D341Med (cell line): ENCODE measurements at regions not wholly inside any gene's neighbourhood (a gene's known extent, or its start where the extent isn't known, plus 50 kb on each side); places are given as distances from the start of the nearest gene placed in this dataset.

Source experiments
- DNase-seq: peaks from one replicate; pipeline ENCODE4 v3.0.0; 2012; ENCODE audit warnings: low spot score

- no peak for DNase-seq
Measured at GRCh38 chr9:14031810-14032209, 282.1 kb downstream of the NFIB start.

GRCh38 chr9:14031060-14031414 is 282.9 kb downstream of the NFIB start:
- DNase-seq: no peak

- DNase-seq: no peak
Measured at GRCh38 chr9:14030375-14031059, 283.4 kb downstream of the NFIB start.

GRCh38 chr9:14029806-14030374 is 284.1 kb downstream of the NFIB start:
- DNase-seq: no peak

GRCh38 chr9:14027116-14027800 is 286.7 kb downstream of the NFIB start:
- no peak for DNase-seq

- no peak for DNase-seq
Measured at GRCh38 chr9:14025741-14026140, 288.2 kb downstream of the NFIB start.

GRCh38 chr9:14023285-14023684 is 290.7 kb downstream of the NFIB start:
- no peak for DNase-seq

GRCh38 chr9:14021871-14022525 is 291.9 kb downstream of the NFIB start:
- no peak for DNase-seq

- no peak for DNase-seq
Measured at GRCh38 chr9:14018081-14018480, 295.9 kb downstream of the NFIB start.

- DNase-seq: no peak
Measured at GRCh38 chr9:14014744-14015143, 299.2 kb downstream of the NFIB start.

- no peak for DNase-seq
Measured at GRCh38 chr9:14014218-14014617, 299.7 kb downstream of the NFIB start.

- DNase-seq: no peak
Measured at GRCh38 chr9:14011799-14012560, 302.0 kb downstream of the NFIB start.

- DNase-seq: no peak
Measured at GRCh38 chr9:14007190-14007769, 306.7 kb downstream of the NFIB start.

- DNase-seq: no peak
Measured at GRCh38 chr9:14006386-14007187, 307.4 kb downstream of the NFIB start.

- no peak for DNase-seq
Measured at GRCh38 chr9:14004110-14004509, 309.8 kb downstream of the NFIB start.

GRCh38 chr9:13994240-13994639 is 319.7 kb downstream of the NFIB start:
- DNase-seq: no peak

GRCh38 chr9:13993632-13994185 is 320.2 kb downstream of the NFIB start:
- DNase-seq: no peak

GRCh38 chr9:13992138-13993088 is 321.5 kb downstream of the NFIB start:
- DNase-seq: no peak

GRCh38 chr9:13991395-13991794 is 322.5 kb downstream of the NFIB start:
- DNase-seq: no peak

GRCh38 chr9:13990994-13991393 is 322.9 kb downstream of the NFIB start:
- DNase-seq: no peak
